ENCODE measurements at regions not wholly inside any gene's neighbourhood (a gene's known extent, or its start where the extent isn't known, plus 50 kb on each side); places are given as distances from the start of the nearest gene placed in this dataset.

DNA sequence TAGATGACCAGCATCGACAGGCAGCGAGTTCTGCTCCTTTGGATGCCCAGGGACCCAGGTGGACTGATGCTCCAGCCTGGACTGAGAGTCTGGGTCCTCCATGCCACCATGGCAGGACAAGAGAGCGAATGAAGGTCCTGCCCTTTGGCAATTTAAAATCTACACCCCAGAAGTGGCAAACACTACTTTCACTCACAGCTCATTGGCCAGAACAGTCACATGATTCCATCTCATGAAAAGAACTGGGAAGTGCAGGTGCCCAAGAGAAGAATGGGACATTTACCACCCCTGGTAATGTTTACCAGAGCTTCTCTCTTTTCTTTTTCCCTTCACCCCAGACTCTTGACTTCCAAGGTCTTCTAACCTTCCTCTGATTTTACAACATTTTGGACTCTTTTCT lies 87.8 kb upstream of the SLCO3A1 start:
- TF ChIP-seq, protein P1, sequence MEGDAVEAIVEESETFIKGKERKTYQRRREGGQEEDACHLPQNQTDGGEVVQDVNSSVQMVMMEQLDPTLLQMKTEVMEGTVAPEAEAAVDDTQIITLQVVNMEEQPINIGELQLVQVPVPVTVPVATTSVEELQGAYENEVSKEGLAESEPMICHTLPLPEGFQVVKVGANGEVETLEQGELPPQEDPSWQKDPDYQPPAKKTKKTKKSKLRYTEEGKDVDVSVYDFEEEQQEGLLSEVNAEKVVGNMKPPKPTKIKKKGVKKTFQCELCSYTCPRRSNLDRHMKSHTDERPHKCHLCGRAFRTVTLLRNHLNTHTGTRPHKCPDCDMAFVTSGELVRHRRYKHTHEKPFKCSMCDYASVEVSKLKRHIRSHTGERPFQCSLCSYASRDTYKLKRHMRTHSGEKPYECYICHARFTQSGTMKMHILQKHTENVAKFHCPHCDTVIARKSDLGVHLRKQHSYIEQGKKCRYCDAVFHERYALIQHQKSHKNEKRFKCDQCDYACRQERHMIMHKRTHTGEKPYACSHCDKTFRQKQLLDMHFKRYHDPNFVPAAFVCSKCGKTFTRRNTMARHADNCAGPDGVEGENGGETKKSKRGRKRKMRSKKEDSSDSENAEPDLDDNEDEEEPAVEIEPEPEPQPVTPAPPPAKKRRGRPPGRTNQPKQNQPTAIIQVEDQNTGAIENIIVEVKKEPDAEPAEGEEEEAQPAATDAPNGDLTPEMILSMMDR (IDR thresholded peaks at IDR 0.05) = no peak
- TF ChIP-seq EZH2 (IDR thresholded peaks at IDR 0.05) = no peak

Data from neural progenitor cell (in vitro differentiated cells).